ENCODE measurements at regions not wholly inside any gene's neighbourhood (a gene's known extent, or its start where the extent isn't known, plus 50 kb on each side); places are given as distances from the start of the nearest gene placed in this dataset.
"Not testable (repeated sequence)": the region's sequence is repeated elsewhere in the genome, so short reads cannot be mapped to it uniquely, and the experiment has no call there.

DNA sequence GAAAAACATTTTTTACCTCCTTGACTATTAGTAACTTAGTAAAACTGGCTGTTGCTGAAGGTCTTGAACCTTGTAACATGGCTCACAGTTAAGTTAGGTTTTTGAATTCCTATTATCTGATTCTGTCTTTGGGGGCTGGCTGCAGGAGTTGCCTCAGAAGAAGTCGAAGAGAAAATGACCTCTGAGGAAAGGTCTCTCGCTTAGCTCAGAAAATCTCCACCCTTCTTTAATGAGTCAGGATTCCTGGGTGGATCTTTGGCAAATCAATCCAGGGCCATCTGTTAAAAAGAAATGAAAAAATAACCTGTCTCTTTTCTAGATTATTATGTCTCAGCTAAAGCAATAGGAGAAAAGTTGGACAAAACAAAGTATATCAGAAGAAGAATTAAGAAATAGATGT, 267.8 kb upstream of the SEMA3C start:
- Histone ChIP-seq H3K36me3 (replicated peaks in 1 of 2) (no peaks in the 10 kb centered on the region), H3K4me1 (replicated peaks in 1 of 2) (no peaks in the 10 kb centered on the region), H3K27ac (no peak overlapping the region), H3K9me3 (replicated peaks in 1 of 3) (no peaks in the 10 kb centered on the region), H3K4me3 (no peak overlapping the region), H3K27me3 (no peaks in the 10 kb centered on the region)
- WGBS, 4 donors, result 41 to 73% (median 66%) methylated on average over 2 of the region's 2 CpGs
- intact Hi-C loops (cut with DNase I), result no loop called here
- TF ChIP-seq CTCF (IDR thresholded peaks at IDR 0.05) (no peak), POLR2A (IDR thresholded peaks at IDR 0.05) (no peak)
- DNase-seq, result no peak

DNA sequence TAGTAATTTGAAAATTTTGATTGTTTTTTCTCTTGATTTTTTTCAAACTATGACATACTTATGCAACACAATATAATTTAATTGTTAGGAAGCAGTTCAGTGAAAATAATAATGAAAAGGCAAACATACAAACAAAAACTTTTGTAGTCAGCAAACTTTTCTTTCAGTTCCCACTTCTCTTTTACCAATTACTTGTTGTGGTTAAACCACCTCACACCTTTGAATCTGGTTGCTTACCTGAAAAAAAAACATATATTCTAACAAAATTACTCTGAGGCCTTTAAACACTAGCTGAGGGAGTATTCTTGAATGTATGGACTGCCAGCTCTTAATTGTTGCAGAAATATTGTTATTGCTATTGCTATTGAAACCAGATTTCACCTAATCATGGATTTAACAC, 266.2 kb upstream of the SEMA3C start:
- intact Hi-C loops (cut with DNase I), result no loop called here
- no peak for TF ChIP-seq POLR2A (IDR thresholded peaks at IDR 0.05)

GRCh38 chr7:81183326-81183725, 264.5 kb upstream of the SEMA3C start:
- TF ChIP-seq POLR2A (IDR thresholded peaks at IDR 0.05), result no peak
- no peak for TF ChIP-seq CTCF (IDR thresholded peaks at IDR 0.05)
- no peaks in the 10 kb centered on the region for H3K4me1 ChIP-seq (replicated peaks in 1 of 2)
- intact Hi-C loops (cut with DNase I), result no loop called here
- DNase-seq, result no peak
- H3K4me3 ChIP-seq, result no peak overlapping the region
- H3K36me3 ChIP-seq (replicated peaks in 1 of 2), result no peaks in the 10 kb centered on the region
- H3K9me3 ChIP-seq (replicated peaks in 1 of 3), result no peaks in the 10 kb centered on the region
- WGBS, 4 donors, result 59 to 77% (median 67%) methylated on average over 2 of the region's 2 CpGs
- no peak overlapping the region for H3K27ac ChIP-seq
- H3K27me3 ChIP-seq, result no peaks in the 10 kb centered on the region

More for the DNA sequence above, 266.2 kb upstream of the SEMA3C start:
- Histone ChIP-seq H3K27me3 (no peaks in the 10 kb centered on the region), H3K9me3 (replicated peaks in 1 of 3) (no peaks in the 10 kb centered on the region), H3K27ac (no peak overlapping the region), H3K4me3 (no peak overlapping the region), H3K36me3 (replicated peaks in 1 of 2) (no peaks in the 10 kb centered on the region), H3K4me1 (replicated peaks in 1 of 2) (no peaks in the 10 kb centered on the region)
- DNase-seq, result no peak

GRCh38 chr7:81182056-81182455, 263.2 kb upstream of the SEMA3C start:
- H3K27ac ChIP-seq; H3K4me3 ChIP-seq; H3K9me3 ChIP-seq (replicated peaks in 1 of 3); H3K4me1 ChIP-seq (replicated peaks in 1 of 2); H3K36me3 ChIP-seq (replicated peaks in 1 of 2); intact Hi-C loops (cut with DNase I); H3K27me3 ChIP-seq; DNase-seq: not testable (repeated sequence)
- 80 to 88% (median 86%) methylated on average over 7 to 10 of the region's 10 CpGs for WGBS, 4 donors

GRCh38 chr7:81181066-81181465, 262.2 kb upstream of the SEMA3C start:
- TF ChIP-seq CTCF (IDR thresholded peaks at IDR 0.05), result no peak
- no peak for TF ChIP-seq POLR2A (IDR thresholded peaks at IDR 0.05)
- intact Hi-C loops (cut with DNase I), result no loop called here

More at GRCh38 chr7:81181066-81181465, 262.2 kb upstream of the SEMA3C start:
- Histone ChIP-seq H3K4me1 (replicated peaks in 1 of 2) (no peaks in the 10 kb centered on the region), H3K9me3 (replicated peaks in 1 of 3) (no peaks in the 10 kb centered on the region), H3K27ac (no peak overlapping the region), H3K4me3 (no peak overlapping the region), H3K36me3 (replicated peaks in 1 of 2) (no peaks in the 10 kb centered on the region), H3K27me3 (no peaks in the 10 kb centered on the region)
- DNase-seq, result no peak

Data from adrenal gland (tissue), 9 donors.